Mesothelial cell of epicardium (in vitro differentiated cells): ENCODE measurements at regions not wholly inside any gene's neighbourhood (a gene's known extent, or its start where the extent isn't known, plus 50 kb on each side); places are given as distances from the start of the nearest gene placed in this dataset.
A peak's percentile ranks its signal among the peaks of the same experiment; 100 is the strongest.

Experiments used
- DNase-seq, 2 experiments: peaks; one replicate each; pipeline ENCODE4 v3.0.0; 2021; ENCODE audit warnings: low spot score in 2 of 2; ENCODE audit not compliant: unreplicated experiment in 2 of 2
- H3K27ac Mint-ChIP-seq: 2 replicates; pipeline ENCODE4 v1.8.0; 2021; ENCODE audit warnings: mixed read lengths
- H3K27me3 Mint-ChIP-seq: 2 replicates; pipeline ENCODE4 v1.8.0; 2021; ENCODE audit warnings: low read depth, mixed read lengths
- H3K36me3 Mint-ChIP-seq: 2 replicates; pipeline ENCODE4 v1.8.0; 2021; ENCODE audit warnings: mixed read lengths
- H3K4me1 Mint-ChIP-seq: 2 replicates; pipeline ENCODE4 v1.8.0; 2021; ENCODE audit warnings: mixed read lengths
- H3K4me3 Mint-ChIP-seq: 2 replicates; pipeline ENCODE4 v1.8.0; 2021; ENCODE audit warnings: mild to moderate bottlenecking, moderate library complexity, mixed read lengths
- H3K9me3 Mint-ChIP-seq: 2 replicates; pipeline ENCODE4 v1.8.0; 2021; ENCODE audit warnings: mixed read lengths
- CTCF ChIP-seq: fragments of 200-600 bp; sonication (generic); IDR thresholded peaks from one replicate; pipeline ENCODE4 v1.5.0; 2021; ENCODE audit warnings: antibody characterized with exemption; ENCODE audit not compliant: unreplicated experiment

- TF ChIP-seq CTCF = no peak
- peaks cover 23% of the 10 kb centered on the region for H3K4me1 Mint-ChIP-seq
- no peak overlapping the region for H3K4me3 Mint-ChIP-seq
- DNase-seq = no peak
- H3K9me3 Mint-ChIP-seq = peaks cover 17% of the 10 kb centered on the region
- H3K27ac Mint-ChIP-seq = peak overlapping the region; percentile 36
- peaks cover 2% of the 10 kb centered on the region for H3K36me3 Mint-ChIP-seq
- H3K27me3 Mint-ChIP-seq = no peaks in the 10 kb centered on the region
Measured at GRCh38 chr14:49946320-49947141, 53.6 kb downstream of the ARF6 start.

GRCh38 chr14:49947506-49947905 is 54.6 kb downstream of the ARF6 start:
- H3K36me3 Mint-ChIP-seq = peaks cover 2% of the 10 kb centered on the region
- peaks cover 23% of the 10 kb centered on the region for H3K4me1 Mint-ChIP-seq
- peaks cover 12% of the 10 kb centered on the region for H3K9me3 Mint-ChIP-seq
- no peak for TF ChIP-seq CTCF
- DNase-seq = no peak
- no peaks in the 10 kb centered on the region for H3K27me3 Mint-ChIP-seq
- no peak overlapping the region for H3K4me3 Mint-ChIP-seq
- no peak overlapping the region for H3K27ac Mint-ChIP-seq

GRCh38 chr14:49950275-49951228 is 57.7 kb downstream of the ARF6 start:
- TF ChIP-seq CTCF = no peak
- no peak for DNase-seq
- H3K4me3 Mint-ChIP-seq = no peak overlapping the region
- peaks cover 18% of the 10 kb centered on the region for H3K4me1 Mint-ChIP-seq
- H3K36me3 Mint-ChIP-seq = no peaks in the 10 kb centered on the region
- no peaks in the 10 kb centered on the region for H3K9me3 Mint-ChIP-seq
- no peaks in the 10 kb centered on the region for H3K27me3 Mint-ChIP-seq
- H3K27ac Mint-ChIP-seq = peak overlapping the region; percentile 19

- DNase-seq = no peak
- Mint-ChIP-seq H3K9me3 (no peaks in the 10 kb centered on the region), H3K27ac (peak overlapping the region; percentile 19), H3K4me3 (no peak overlapping the region), H3K27me3 (no peaks in the 10 kb centered on the region), H3K4me1 (peaks cover 11% of the 10 kb centered on the region), H3K36me3 (no peaks in the 10 kb centered on the region)
- TF ChIP-seq CTCF = no peak
Measured at GRCh38 chr14:49951229-49951607, 58.3 kb downstream of the ARF6 start.

GRCh38 chr14:49951691-49952345 is 58.9 kb downstream of the ARF6 start:
- H3K4me3 Mint-ChIP-seq = no peak overlapping the region
- H3K36me3 Mint-ChIP-seq = no peaks in the 10 kb centered on the region
- no peak overlapping the region for H3K27ac Mint-ChIP-seq
- no peak for DNase-seq
- peaks cover 5% of the 10 kb centered on the region for H3K4me1 Mint-ChIP-seq
- H3K9me3 Mint-ChIP-seq = no peaks in the 10 kb centered on the region
- no peaks in the 10 kb centered on the region for H3K27me3 Mint-ChIP-seq
- no peak for TF ChIP-seq CTCF
